Esophagus muscularis mucosa (tissue), 4 donors: ENCODE measurements at regions not wholly inside any gene's neighbourhood (a gene's known extent, or its start where the extent isn't known, plus 50 kb on each side); places are given as distances from the start of the nearest gene placed in this dataset.

ENCODE experiments used
- DNase-seq: peaks from one replicate; pipeline ENCODE4 v3.0.0-alpha.2; 2017; ENCODE audit errors: extremely low spot score
- H3K27ac ChIP-seq, 4 donors: fragments of 200-600 bp; sonication (generic); replicated peaks in 1 of 4; 1 replicate in 3 of 4; 2 replicates in 1 of 4; pipeline ENCODE4 v1.5.1; 2016 to 2019; ENCODE audit warnings: mild to moderate bottlenecking in 1 of 4
- H3K27me3 ChIP-seq, 4 donors: fragments of 200-600 bp; sonication (generic); one replicate each; pipeline versions ENCODE4 v1.5.1 to v1.6.0; 2016 to 2019
- H3K36me3 ChIP-seq, 4 donors: fragments of 200-600 bp; sonication (generic); one replicate each; pipeline ENCODE4 v1.5.1; 2016 to 2019
- H3K4me1 ChIP-seq, 4 donors: fragments of 200-600 bp; sonication (generic); one replicate each; pipeline ENCODE4 v1.5.1; 2016 to 2019
- H3K4me3 ChIP-seq, 4 donors: fragments of 200-600 bp; sonication (generic); 1 replicate in 2 of 4; 2 replicates in 2 of 4; pipeline ENCODE4 v1.5.1; 2016 to 2019; ENCODE audit warnings: mild to moderate bottlenecking in 4 of 4, moderate library complexity in 1 of 4
- H3K9me3 ChIP-seq, 4 donors: fragments of 200-600 bp; sonication (generic); 1 replicate in 3 of 4; 2 replicates in 1 of 4; pipeline ENCODE4 v1.5.1; 2016 to 2019
- CTCF ChIP-seq, 3 experiments: fragments of 200-600 bp in 2 of 3; fragments of 450-650 bp in 1 of 3; sonication (generic) in 2 of 3; IDR thresholded peaks; one replicate each; pipeline ENCODE4 v1.5.1; 2017 to 2019; ENCODE audit warnings: antibody characterized with exemption in 3 of 3, mild to moderate bottlenecking in 2 of 3, moderate library complexity in 1 of 3
- EP300 ChIP-seq: sonication (generic); formaldehyde crosslinking; IDR thresholded peaks from one replicate; pipeline ENCODE4 v1.6.1; 2017; ENCODE audit warnings: antibody characterized with exemption
- POLR2A ChIP-seq: fragments of 450-650 bp; IDR thresholded peaks from one replicate; pipeline ENCODE4 v1.6.1; 2017; ENCODE audit warnings: antibody characterized with exemption, moderate library complexity, mild to moderate bottlenecking, low read depth
- POLR2AphosphoS5 ChIP-seq, 2 donors: sonication (generic); formaldehyde crosslinking; IDR thresholded peaks; one replicate each; pipeline ENCODE4 v1.6.1; 2017; ENCODE audit warnings: antibody characterized with exemption in 2 of 2
- WGBS: methylation state at CpG from one replicate; pipeline ENCODE4 v1.1.5; 2018; 5-methylcytosine and 5-hydroxymethylcytosine counted together
- intact Hi-C: fragments of 100-400 bp; cut with DNase I; formaldehyde crosslinking; loops from one replicate; pipeline ENCODE4 v1.15.1; 2023

GRCh38 chr22:27596133-27596870, 205.3 kb downstream of the MN1 start:
- H3K36me3 ChIP-seq = no peaks in the 10 kb centered on the region
- no peak overlapping the region for H3K4me3 ChIP-seq
- intact Hi-C loops = no loop called here
- H3K27ac ChIP-seq = no peak overlapping the region
- DNase-seq = no peak
- H3K4me1 ChIP-seq = no peaks in the 10 kb centered on the region
- WGBS = 68% methylated on average over 8 of the region's 8 CpGs
- TF ChIP-seq POLR2A = no peak
- no peak for TF ChIP-seq CTCF (IDR thresholded peaks at IDR 0.05)
- no peak for TF ChIP-seq EP300
- TF ChIP-seq POLR2AphosphoS5 (IDR thresholded peaks at IDR 0.05) = no peak
- H3K27me3 ChIP-seq = peaks cover 0 to under 1% (median 0%) of the 10 kb centered on the region in 4 donors
- H3K9me3 ChIP-seq = no peaks in the 10 kb centered on the region

- DNase-seq = no peak
- Histone ChIP-seq H3K4me1 (no peaks in the 10 kb centered on the region), H3K9me3 (no peaks in the 10 kb centered on the region), H3K4me3 (no peak overlapping the region), H3K27me3 (no peaks in the 10 kb centered on the region), H3K36me3 (no peaks in the 10 kb centered on the region), H3K27ac (no peak overlapping the region)
- intact Hi-C loops = no loop called here
- no peak for TF ChIP-seq CTCF (IDR thresholded peaks at IDR 0.05)
- no peak for TF ChIP-seq EP300
- TF ChIP-seq POLR2A = no peak
- no peak for TF ChIP-seq POLR2AphosphoS5 (IDR thresholded peaks at IDR 0.05)
- 88% methylated on average over 1 of the region's 1 CpG for whole genome bisulfite sequencing
Measured at GRCh38 chr22:27597703-27598444, 203.7 kb downstream of the MN1 start.

GRCh38 chr22:27598792-27599191, 202.8 kb downstream of the MN1 start:
- TF ChIP-seq POLR2AphosphoS5 (IDR thresholded peaks at IDR 0.05) = no peak
- TF ChIP-seq CTCF (IDR thresholded peaks at IDR 0.05) = no peak
- TF ChIP-seq EP300 = no peak
- TF ChIP-seq POLR2A = no peak
- intact Hi-C loops = no loop called here
- no peaks in the 10 kb centered on the region for H3K36me3 ChIP-seq

GRCh38 chr22:27601195-27601594, 200.4 kb downstream of the MN1 start:
- WGBS = 73% methylated on average over 9 of the region's 9 CpGs
- H3K9me3 ChIP-seq = peaks cover 0 to 9% (median 2%) of the 10 kb centered on the region in 4 donors
- no peak for DNase-seq
- intact Hi-C loops = no loop called here
- H3K4me1 ChIP-seq = no peaks in the 10 kb centered on the region
- H3K27me3 ChIP-seq = no peaks in the 10 kb centered on the region
- H3K4me3 ChIP-seq = no peak overlapping the region
- no peak overlapping the region for H3K27ac ChIP-seq
- H3K36me3 ChIP-seq = no peaks in the 10 kb centered on the region
- no peak for TF ChIP-seq CTCF (IDR thresholded peaks at IDR 0.05)
- TF ChIP-seq EP300 = no peak
- TF ChIP-seq POLR2AphosphoS5 (IDR thresholded peaks at IDR 0.05) = no peak
- no peak for TF ChIP-seq POLR2A

More at GRCh38 chr22:27598792-27599191, 202.8 kb downstream of the MN1 start:
- no peak overlapping the region for H3K4me3 ChIP-seq
- WGBS = 91% methylated on average over 1 of the region's 1 CpG
- no peaks in the 10 kb centered on the region for H3K9me3 ChIP-seq
- no peak overlapping the region for H3K27ac ChIP-seq
- H3K4me1 ChIP-seq = no peaks in the 10 kb centered on the region
- no peak for DNase-seq
- no peaks in the 10 kb centered on the region for H3K27me3 ChIP-seq
